Progenitor cell of endocrine pancreas (in vitro differentiated cells): ENCODE measurements at regions not wholly inside any gene's neighbourhood (a gene's known extent, or its start where the extent isn't known, plus 50 kb on each side); places are given as distances from the start of the nearest gene placed in this dataset.

Source experiments
- DNase-seq: peaks from one replicate; pipeline ENCODE4 v3.0.0; 2021; ENCODE audit warnings: low spot score; ENCODE audit not compliant: unreplicated experiment
- H3K27ac Mint-ChIP-seq: 2 replicates; pipeline ENCODE4 v1.8.0; 2021; ENCODE audit warnings: mild to moderate bottlenecking, moderate library complexity, mixed read lengths
- H3K27me3 Mint-ChIP-seq: 2 replicates; pipeline ENCODE4 v1.8.0; 2021; ENCODE audit warnings: mixed read lengths
- H3K36me3 Mint-ChIP-seq: 2 replicates; pipeline ENCODE4 v1.8.0; 2022; ENCODE audit warnings: mixed read lengths; ENCODE audit not compliant: insufficient read depth
- H3K4me1 Mint-ChIP-seq: 2 replicates; pipeline ENCODE4 v1.8.0; 2021; ENCODE audit warnings: low read depth, mixed read lengths
- H3K4me3 Mint-ChIP-seq: 2 replicates; pipeline ENCODE4 v1.8.0; 2021; ENCODE audit warnings: low read depth, mild to moderate bottlenecking, moderate library complexity, mixed read lengths
- H3K9me3 Mint-ChIP-seq: 2 replicates; pipeline ENCODE4 v1.8.0; 2021; ENCODE audit warnings: low read depth, mixed read lengths
- TF ChIP-seq, protein P1 (sequence below): fragments of 200-600 bp; sonication (generic); IDR thresholded peaks from one replicate; pipeline ENCODE4 v1.5.0; 2021; ENCODE audit warnings: antibody characterized with exemption, mild to moderate bottlenecking; ENCODE audit not compliant: unreplicated experiment

DNA sequence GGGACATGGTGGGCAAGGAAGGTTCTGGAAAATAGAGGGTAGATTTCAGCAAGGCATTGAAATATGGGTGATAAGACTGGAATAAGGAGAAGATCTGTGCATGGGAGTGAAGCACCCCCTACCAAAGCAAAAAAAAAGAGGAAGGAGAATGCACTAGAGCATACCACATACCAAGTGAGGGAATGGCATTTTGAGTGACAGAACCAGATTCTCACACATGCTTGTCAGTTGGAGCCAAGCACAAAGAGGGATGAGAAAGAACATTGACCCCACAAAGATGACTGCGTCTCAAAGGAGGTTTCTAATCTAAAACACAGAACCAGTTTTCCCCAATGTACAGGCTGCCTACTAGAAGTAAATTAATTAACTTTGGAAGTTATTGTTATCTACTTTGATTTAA is 140.3 kb upstream of the SMAD1 start:
- Mint-ChIP-seq H3K27ac (no peak overlapping the region), H3K4me1 (peaks cover 12% of the 10 kb centered on the region), H3K36me3 (no peaks in the 10 kb centered on the region), H3K27me3 (no peaks in the 10 kb centered on the region), H3K4me3 (no peak overlapping the region), H3K9me3 (no peaks in the 10 kb centered on the region)
- TF ChIP-seq, protein P1, sequence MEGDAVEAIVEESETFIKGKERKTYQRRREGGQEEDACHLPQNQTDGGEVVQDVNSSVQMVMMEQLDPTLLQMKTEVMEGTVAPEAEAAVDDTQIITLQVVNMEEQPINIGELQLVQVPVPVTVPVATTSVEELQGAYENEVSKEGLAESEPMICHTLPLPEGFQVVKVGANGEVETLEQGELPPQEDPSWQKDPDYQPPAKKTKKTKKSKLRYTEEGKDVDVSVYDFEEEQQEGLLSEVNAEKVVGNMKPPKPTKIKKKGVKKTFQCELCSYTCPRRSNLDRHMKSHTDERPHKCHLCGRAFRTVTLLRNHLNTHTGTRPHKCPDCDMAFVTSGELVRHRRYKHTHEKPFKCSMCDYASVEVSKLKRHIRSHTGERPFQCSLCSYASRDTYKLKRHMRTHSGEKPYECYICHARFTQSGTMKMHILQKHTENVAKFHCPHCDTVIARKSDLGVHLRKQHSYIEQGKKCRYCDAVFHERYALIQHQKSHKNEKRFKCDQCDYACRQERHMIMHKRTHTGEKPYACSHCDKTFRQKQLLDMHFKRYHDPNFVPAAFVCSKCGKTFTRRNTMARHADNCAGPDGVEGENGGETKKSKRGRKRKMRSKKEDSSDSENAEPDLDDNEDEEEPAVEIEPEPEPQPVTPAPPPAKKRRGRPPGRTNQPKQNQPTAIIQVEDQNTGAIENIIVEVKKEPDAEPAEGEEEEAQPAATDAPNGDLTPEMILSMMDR, result no peak
- DNase-seq, result no peak

DNA sequence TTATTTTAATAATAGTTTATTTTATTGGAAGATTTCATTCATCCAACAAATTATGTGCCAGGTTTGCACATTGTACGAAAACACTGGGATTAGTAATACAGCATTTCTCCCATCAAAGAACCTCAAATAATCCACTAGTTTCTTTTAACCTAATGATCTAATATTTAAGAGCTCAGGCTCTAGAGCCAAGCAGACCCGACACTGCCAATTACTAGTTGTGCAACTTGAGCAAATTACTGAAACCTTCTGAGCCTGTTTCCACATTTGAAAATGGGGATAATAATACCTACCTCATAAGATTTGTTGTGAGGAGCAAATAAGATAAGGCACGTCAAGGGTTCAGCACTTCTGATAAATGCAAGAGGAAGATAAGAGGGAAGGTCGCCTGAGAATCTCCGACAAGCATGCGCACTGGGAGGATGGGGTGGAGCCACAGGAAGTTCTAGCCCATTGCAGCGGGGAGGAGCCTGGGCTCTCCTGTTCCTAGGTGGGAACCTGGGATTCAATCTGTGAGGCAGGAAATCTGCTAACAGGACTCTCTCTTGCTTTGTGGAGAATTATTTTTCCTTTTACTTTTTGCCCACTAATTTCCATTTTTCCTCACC is 141.5 kb upstream of the SMAD1 start:
- H3K9me3 Mint-ChIP-seq, result no peaks in the 10 kb centered on the region
- H3K4me1 Mint-ChIP-seq, result peaks cover 12% of the 10 kb centered on the region
- TF ChIP-seq, protein P1, result no peak
- H3K27me3 Mint-ChIP-seq, result no peaks in the 10 kb centered on the region
- no peak overlapping the region for H3K27ac Mint-ChIP-seq
- no peak overlapping the region for H3K4me3 Mint-ChIP-seq
- H3K36me3 Mint-ChIP-seq, result no peaks in the 10 kb centered on the region
- DNase-seq, result no peak

DNA sequence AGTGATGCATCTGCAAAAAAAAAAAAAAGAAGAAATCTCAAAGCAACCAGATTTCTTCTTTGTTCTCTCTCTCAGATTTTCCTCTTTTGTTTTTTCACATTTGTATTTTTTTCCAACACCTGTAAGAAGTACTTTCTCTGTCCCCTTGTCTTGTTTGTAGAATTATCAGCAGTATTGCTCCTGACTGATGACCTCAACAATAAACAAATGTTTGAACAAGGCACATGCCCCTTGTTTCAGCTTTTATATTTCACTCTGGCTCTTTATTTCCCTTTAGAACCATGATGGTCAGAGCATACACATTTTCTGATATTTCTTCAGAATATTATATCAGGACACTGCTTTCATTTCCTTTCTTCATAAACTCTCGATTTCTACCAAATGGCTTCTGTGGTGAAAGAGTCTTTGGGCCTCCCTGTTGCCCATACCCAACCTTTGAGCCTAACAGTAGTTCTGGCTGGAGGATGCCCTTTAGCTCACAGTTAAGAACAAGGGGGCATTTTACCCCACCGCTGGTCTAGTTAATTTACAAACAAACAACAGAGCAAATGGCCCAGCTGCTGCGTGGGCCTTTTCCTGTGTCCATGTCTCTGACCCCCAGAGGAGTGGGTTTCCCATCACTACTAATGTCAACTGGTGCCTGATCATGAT is 142.5 kb upstream of the SMAD1 start:
- Mint-ChIP-seq H3K27me3 (no peaks in the 10 kb centered on the region), H3K9me3 (no peaks in the 10 kb centered on the region), H3K4me1 (peaks cover 12% of the 10 kb centered on the region), H3K4me3 (no peak overlapping the region), H3K36me3 (no peaks in the 10 kb centered on the region), H3K27ac (no peak overlapping the region)
- DNase-seq, result no peak
- TF ChIP-seq, protein P1, result no peak

DNA sequence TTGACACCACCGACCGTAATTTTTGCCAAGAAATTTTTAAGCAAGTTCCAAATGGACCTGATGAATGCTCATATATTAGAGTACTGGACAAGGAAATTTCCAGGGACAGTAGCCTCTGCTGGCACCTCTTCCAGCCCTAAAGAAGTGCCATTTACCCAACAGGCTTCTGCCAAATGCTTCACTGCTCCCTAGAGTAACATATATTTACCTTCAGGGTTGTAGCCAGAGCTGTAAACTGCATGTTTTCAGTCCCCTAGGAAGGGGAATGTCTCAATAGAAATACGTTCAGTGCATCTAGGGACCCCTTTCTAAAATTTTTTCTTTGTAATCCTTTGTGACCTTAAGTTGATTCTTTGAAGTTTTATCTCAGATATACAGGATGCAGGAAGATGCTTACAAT is 143.1 kb upstream of the SMAD1 start:
- TF ChIP-seq, protein P1, result no peak
- H3K27ac Mint-ChIP-seq, result no peak overlapping the region
- no peaks in the 10 kb centered on the region for H3K36me3 Mint-ChIP-seq
- H3K4me1 Mint-ChIP-seq, result peaks cover 16% of the 10 kb centered on the region
- H3K27me3 Mint-ChIP-seq, result no peaks in the 10 kb centered on the region
- no peaks in the 10 kb centered on the region for H3K9me3 Mint-ChIP-seq
- no peak overlapping the region for H3K4me3 Mint-ChIP-seq
- no peak for DNase-seq

DNA sequence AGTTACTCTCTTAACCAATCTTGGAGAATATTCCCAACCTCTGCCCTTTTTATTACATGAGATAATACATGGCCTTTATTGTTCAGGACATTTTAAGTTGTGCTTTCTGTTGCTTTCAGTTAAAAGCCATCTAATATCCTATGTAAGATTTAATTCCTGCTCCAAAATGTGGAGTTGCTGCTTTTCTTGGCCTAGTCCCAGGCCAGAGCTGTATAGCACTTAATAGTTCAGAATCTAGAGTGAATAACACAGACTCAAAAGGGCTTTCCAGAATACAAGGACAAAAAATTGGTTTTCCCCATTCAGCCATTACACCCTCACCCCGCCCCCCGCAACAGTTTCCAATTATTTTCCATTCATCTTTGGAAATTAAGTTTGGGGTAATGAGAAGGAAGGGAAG is 144.3 kb upstream of the SMAD1 start:
- peaks cover 16% of the 10 kb centered on the region for H3K4me1 Mint-ChIP-seq

More for the DNA sequence above, 144.3 kb upstream of the SMAD1 start:
- Mint-ChIP-seq H3K36me3 (no peaks in the 10 kb centered on the region), H3K9me3 (no peaks in the 10 kb centered on the region), H3K27ac (no peak overlapping the region), H3K4me3 (no peak overlapping the region), H3K27me3 (no peaks in the 10 kb centered on the region)
- TF ChIP-seq, protein P1, result no peak
- no peak for DNase-seq
